ENCODE measurements at regions not wholly inside any gene's neighbourhood (a gene's known extent, or its start where the extent isn't known, plus 50 kb on each side); places are given as distances from the start of the nearest gene placed in this dataset.

DNA sequence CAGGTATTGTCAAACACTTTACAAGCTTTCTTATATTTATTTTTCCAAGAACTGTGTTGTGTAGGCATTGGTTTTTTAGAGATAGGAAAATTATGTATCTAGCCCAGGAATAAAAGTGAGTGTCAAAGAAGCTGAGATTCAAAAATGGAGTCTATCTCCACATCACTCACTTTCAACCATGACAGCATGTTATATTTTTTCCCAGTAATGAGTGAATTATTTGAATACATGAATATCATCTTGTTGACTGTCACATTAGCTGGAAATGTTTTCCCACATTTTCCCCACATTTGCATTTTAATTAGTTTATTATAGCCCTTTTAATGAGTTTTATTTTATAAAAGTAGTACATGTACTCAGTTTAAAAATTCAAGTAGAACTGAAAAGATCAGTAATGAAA is 693.7 kb downstream of the PCDH18 start:
- TF ChIP-seq, protein P1, sequence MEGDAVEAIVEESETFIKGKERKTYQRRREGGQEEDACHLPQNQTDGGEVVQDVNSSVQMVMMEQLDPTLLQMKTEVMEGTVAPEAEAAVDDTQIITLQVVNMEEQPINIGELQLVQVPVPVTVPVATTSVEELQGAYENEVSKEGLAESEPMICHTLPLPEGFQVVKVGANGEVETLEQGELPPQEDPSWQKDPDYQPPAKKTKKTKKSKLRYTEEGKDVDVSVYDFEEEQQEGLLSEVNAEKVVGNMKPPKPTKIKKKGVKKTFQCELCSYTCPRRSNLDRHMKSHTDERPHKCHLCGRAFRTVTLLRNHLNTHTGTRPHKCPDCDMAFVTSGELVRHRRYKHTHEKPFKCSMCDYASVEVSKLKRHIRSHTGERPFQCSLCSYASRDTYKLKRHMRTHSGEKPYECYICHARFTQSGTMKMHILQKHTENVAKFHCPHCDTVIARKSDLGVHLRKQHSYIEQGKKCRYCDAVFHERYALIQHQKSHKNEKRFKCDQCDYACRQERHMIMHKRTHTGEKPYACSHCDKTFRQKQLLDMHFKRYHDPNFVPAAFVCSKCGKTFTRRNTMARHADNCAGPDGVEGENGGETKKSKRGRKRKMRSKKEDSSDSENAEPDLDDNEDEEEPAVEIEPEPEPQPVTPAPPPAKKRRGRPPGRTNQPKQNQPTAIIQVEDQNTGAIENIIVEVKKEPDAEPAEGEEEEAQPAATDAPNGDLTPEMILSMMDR (conservative IDR thresholded peaks at IDR 0.05 in 1 of 2, IDR thresholded peaks at IDR 0.05 in 1 of 2; ENCODE audit: low read depth in 1 of 2, low read length in 2 of 2) = no peak
- TF ChIP-seq EZH2 (IDR thresholded peaks at IDR 0.05; ENCODE audit: low read length, missing control alignments) = no peak

All from fibroblast of lung (primary cell).